Astrocyte of the cerebellum (primary cell): ENCODE measurements at regions not wholly inside any gene's neighbourhood (a gene's known extent, or its start where the extent isn't known, plus 50 kb on each side); places are given as distances from the start of the nearest gene placed in this dataset.

Source experiments
- DNase-seq: peaks from one replicate; pipeline ENCODE4 v3.0.0-alpha.2; 2011; ENCODE audit warnings: low read depth
- H3K4me3 ChIP-seq: 2 replicates; pipeline ENCODE4 v1.5.1; 2011; ENCODE audit warnings: mild to moderate bottlenecking, low read depth, low read length, moderate library complexity
- in situ Hi-C: cut with HindIII; loops from 2 replicates; pipeline ENCODE4 v1.10.0; 2017; ENCODE audit warnings: low sequenced_read_pairs
- TF ChIP-seq, protein P1 (sequence below): IDR thresholded peaks from 2 replicates; pipeline ENCODE4 v1.5.1; 2012; ENCODE audit warnings: low read length, low read depth, moderate library complexity, mild to moderate bottlenecking; ENCODE audit errors: missing control alignments

DNA sequence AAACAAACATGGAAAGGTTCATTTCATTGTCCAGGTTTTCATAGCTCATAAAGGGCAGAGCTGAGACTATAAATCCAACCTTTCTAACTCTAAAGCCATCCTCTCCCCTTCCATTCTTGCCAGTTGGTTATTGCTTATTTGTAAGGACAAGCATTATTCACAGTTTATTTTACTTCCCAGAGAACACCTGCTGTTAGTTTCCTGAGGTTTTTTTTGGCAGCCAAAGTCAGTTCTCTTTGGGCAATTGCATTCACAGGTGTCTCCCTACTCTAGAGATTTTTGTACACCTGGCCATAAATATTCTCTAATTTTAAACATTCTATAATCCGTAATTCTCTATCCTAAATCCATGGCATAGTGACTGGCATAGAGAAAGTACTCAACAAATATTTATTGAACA lies 87.3 kb upstream of the SPHKAP start:
- DNase-seq, result no peak
- no peak overlapping the region for H3K4me3 ChIP-seq
- TF ChIP-seq, protein P1, sequence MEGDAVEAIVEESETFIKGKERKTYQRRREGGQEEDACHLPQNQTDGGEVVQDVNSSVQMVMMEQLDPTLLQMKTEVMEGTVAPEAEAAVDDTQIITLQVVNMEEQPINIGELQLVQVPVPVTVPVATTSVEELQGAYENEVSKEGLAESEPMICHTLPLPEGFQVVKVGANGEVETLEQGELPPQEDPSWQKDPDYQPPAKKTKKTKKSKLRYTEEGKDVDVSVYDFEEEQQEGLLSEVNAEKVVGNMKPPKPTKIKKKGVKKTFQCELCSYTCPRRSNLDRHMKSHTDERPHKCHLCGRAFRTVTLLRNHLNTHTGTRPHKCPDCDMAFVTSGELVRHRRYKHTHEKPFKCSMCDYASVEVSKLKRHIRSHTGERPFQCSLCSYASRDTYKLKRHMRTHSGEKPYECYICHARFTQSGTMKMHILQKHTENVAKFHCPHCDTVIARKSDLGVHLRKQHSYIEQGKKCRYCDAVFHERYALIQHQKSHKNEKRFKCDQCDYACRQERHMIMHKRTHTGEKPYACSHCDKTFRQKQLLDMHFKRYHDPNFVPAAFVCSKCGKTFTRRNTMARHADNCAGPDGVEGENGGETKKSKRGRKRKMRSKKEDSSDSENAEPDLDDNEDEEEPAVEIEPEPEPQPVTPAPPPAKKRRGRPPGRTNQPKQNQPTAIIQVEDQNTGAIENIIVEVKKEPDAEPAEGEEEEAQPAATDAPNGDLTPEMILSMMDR, result no peak
- in situ Hi-C loops, result no loop called here

DNA sequence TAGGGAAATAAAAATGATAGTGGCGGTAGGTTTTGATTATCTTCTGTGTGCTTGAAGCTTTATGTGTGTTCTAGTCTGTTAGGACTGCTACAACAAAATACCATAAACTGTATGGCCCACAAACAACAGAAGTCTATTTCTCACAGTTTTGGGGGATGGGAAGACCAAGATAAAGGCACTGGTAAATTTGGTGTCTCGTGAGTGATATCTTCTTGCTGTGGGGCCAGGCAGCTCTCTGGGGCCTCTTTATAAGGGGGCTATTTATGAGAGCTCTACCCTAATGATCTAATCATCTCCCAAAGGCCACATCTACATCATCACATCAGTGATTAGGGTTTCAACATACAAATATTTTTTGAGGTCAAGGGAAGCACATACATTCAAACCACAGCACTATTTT lies 86.8 kb upstream of the SPHKAP start:
- in situ Hi-C loops, result no loop called here
- H3K4me3 ChIP-seq, result no peak overlapping the region
- TF ChIP-seq, protein P1, result no peak
- no peak for DNase-seq

DNA sequence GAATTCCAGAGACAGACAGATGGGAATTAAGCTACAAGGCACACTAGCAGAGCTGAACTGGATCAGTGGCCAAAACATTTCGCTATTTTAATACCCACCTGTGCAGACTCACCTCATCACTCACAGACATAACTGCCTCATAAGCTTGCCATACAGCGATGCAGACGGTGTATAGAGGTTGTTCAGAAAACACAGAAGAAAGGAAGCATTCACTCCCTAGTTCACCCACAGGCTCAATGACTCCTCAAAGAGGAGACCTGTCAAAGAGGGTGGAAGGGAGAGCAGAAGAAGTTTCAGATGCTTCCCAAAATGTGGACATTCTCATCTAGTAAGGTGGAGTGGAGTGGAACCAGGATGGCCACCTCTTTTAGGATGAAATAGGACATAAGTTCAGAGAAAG lies 81.7 kb upstream of the SPHKAP start:
- no peak overlapping the region for H3K4me3 ChIP-seq
- in situ Hi-C loops, result no loop called here
- DNase-seq, result no peak
- TF ChIP-seq, protein P1, result no peak

DNA sequence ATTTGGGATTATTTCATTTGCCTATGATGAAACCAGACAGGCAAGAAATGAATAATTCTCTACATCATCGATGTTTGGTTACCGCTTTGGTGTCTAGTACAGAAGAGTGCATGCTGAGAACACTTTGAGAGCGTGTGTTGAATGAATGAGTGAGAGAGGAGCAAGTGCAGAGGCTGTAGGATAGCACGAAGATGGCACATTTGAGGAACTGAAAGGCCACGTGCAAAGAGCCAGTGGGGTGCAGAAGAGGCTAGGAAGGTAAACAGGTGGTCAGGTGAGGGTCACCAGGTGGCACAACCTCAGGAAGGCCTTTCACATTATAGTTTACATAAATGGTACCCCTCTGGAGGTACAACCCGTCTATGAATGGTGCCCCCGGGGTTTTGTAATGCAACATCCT lies 80.1 kb upstream of the SPHKAP start:
- in situ Hi-C loops, result no loop called here
- DNase-seq, result no peak
- H3K4me3 ChIP-seq, result no peak overlapping the region
- TF ChIP-seq, protein P1, result no peak

DNA sequence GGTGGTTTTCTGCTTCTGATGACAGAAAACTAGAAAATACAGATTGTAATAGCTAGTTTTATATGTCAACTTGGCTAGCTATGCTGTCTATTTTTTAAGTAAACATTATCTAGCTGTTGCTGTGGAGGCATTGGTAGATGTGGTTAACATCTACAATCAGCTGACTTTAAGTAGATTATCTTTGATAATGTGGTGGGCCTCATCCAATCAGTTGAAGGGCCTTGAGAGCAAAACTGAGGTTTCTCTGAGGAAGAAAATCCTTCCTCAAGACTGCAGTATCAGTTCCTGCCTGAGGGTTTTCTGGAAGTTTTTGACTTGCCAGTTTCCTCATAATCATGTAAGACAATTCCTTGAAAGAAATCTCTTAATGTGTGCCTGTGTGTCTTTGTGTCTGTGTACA lies 75.9 kb upstream of the SPHKAP start:
- no peak overlapping the region for H3K4me3 ChIP-seq
- no peak for DNase-seq
- TF ChIP-seq, protein P1, result no peak
- in situ Hi-C loops, result no loop called here

DNA sequence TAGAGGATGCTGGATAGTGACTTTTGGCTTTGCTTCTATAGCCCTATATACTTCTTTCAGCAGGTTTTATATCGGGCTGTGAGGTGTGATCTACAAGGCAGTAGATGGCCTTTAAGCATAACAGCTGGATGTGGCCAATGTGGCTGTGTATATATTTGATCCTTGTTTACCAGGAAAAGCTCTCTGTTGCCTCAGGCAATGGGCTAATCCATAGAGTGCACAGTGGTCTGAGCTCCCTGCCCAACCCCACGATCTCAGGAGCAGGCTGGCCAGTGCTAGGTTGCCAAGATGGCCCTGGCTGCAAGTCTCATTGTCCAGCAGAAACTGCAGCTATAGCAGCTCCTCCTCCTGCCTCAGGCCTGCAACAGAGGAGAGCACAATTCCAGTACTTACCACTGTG lies 72.3 kb upstream of the SPHKAP start:
- no peak overlapping the region for H3K4me3 ChIP-seq
- TF ChIP-seq, protein P1, result no peak
- in situ Hi-C loops, result no loop called here
- no peak for DNase-seq

DNA sequence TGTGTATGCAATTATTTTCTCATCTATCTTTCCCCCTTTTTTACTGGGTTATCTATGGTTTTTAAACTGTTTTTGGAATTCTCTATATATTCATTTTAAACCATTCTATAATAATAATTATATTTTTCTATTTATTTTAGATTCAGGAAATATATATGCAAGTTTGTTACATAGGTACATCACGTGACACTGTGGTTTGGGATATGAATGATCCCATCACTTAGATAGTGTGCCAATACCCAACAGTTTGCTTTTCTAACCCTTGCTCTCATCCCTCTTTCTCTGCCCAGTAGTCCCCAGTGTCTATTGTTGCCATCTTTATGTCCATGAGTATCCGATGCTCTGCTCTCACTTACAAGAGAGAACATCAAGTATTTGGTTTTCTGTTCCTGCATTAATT lies 65.8 kb upstream of the SPHKAP start:
- TF ChIP-seq, protein P1, result no peak
- in situ Hi-C loops, result no loop called here
- DNase-seq, result no peak
- no peak overlapping the region for H3K4me3 ChIP-seq
